Skeletal muscle tissue (tissue), 3 donors: ENCODE measurements at regions not wholly inside any gene's neighbourhood (a gene's known extent, or its start where the extent isn't known, plus 50 kb on each side); places are given as distances from the start of the nearest gene placed in this dataset.

ENCODE experiments used
- H3K27ac ChIP-seq: one replicate; pipeline ENCODE4 v1.7.0; 2013; ENCODE audit warnings: mild to moderate bottlenecking, low read depth, low read length, inconsistent platforms
- H3K27me3 ChIP-seq, 3 donors: one replicate each; pipeline ENCODE4 v1.7.0; 2013; ENCODE audit warnings: low read length in 3 of 3; ENCODE audit not compliant: control insufficient read depth in 3 of 3, insufficient read depth in 3 of 3
- H3K36me3 ChIP-seq, 3 donors: one replicate each; pipeline ENCODE4 v1.7.0; 2013; ENCODE audit warnings: low read length in 3 of 3; ENCODE audit not compliant: control insufficient read depth in 3 of 3, insufficient read depth in 3 of 3
- H3K4me1 ChIP-seq, 3 donors: one replicate each; pipeline ENCODE4 v1.7.0; 2013; ENCODE audit warnings: low read length in 3 of 3, mild to moderate bottlenecking in 3 of 3; ENCODE audit not compliant: control insufficient read depth in 3 of 3, insufficient read depth in 3 of 3
- H3K4me3 ChIP-seq, 3 donors: one replicate each; pipeline ENCODE4 v1.7.0; 2013; ENCODE audit warnings: low read length in 3 of 3
- H3K9ac ChIP-seq, 3 donors: one replicate each; pipeline ENCODE4 v1.7.0; 2013; ENCODE audit warnings: low read length in 3 of 3, mild to moderate bottlenecking in 3 of 3, moderate library complexity in 2 of 3, low read depth in 1 of 3
- H3K9me3 ChIP-seq, 3 donors: one replicate each; pipeline ENCODE4 v1.7.0; 2013; ENCODE audit warnings: low read length in 3 of 3; ENCODE audit not compliant: control insufficient read depth in 3 of 3
- donor health status: Osteomylitis.

DNA sequence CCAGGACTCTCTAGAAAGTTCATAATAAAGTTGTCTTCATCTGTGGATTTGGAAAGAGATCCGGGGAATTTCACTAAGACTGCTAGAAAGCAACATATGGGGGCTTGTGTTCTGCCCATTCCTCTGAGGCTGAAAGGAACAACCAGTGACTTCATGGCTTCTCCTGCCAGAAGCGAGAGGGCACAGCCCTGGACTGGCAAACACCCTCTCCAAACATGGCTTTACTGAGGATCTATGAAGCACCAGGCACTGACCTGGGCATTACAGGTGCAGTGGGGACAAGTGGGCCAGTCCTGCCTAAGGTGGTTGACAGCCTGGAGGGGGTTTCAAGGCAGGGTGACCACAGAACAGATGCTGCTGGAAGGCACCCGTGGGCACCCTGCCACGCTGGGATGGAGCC lies 185.8 kb upstream of the GPR26 start:
- Histone ChIP-seq H3K36me3 (no peaks in the 10 kb centered on the region), H3K27ac (no peak overlapping the region), H3K9me3 (no peaks in the 10 kb centered on the region), H3K4me1 (no peaks in the 10 kb centered on the region), H3K27me3 (peaks cover 0 to 7% (median 0%) of the 10 kb centered on the region in 3 donors), H3K4me3 (no peak overlapping the region), H3K9ac (no peak overlapping the region)

DNA sequence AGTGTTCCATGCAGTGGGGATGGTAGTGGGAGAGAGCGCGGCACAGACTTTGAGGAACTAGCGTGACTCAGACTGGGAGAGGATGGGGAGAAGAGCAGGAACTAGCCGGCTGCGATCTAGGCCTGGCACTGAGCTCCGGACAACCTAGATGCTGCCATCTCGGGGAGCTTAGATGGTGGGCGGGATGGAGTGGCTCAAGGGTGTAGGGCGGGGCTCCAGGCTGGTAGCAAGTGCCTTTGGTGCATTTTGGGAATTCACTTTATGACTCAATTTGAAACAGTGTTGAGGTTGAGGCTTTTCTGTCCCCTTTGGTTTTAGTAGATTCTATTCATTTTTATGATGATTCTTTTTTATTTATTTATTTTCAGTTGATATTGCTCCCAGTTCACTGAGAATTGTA lies 185.3 kb upstream of the GPR26 start:
- Histone ChIP-seq H3K9ac (no peak overlapping the region), H3K4me1 (no peaks in the 10 kb centered on the region), H3K4me3 (no peak overlapping the region), H3K9me3 (no peaks in the 10 kb centered on the region), H3K27ac (no peak overlapping the region), H3K36me3 (no peaks in the 10 kb centered on the region), H3K27me3 (peaks cover 0 to 7% (median 0%) of the 10 kb centered on the region in 3 donors)

DNA sequence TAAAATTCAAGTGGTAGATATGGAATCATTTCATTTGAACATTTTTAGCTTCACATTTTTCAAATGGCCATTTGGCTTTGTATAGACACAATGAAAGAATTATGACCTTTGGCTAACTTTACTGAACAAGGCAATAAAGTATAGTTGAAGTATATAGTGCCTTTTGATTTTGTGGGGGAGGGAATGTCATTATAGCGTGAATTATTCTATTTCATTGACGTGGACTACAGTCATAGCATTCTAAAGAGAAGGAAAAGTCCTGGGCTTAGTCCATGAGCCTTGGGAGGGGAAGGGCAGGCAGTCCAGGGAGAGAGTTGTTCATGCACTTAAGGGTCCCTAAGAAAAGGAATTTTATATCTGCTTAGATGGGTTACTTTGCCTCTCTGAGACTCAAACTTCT lies 181.4 kb upstream of the GPR26 start:
- Histone ChIP-seq H3K4me3 (no peak overlapping the region), H3K4me1 (no peaks in the 10 kb centered on the region), H3K27ac (no peak overlapping the region), H3K27me3 (peaks cover 0 to 15% (median 0%) of the 10 kb centered on the region in 3 donors), H3K9me3 (no peaks in the 10 kb centered on the region), H3K36me3 (no peaks in the 10 kb centered on the region), H3K9ac (no peak overlapping the region)

DNA sequence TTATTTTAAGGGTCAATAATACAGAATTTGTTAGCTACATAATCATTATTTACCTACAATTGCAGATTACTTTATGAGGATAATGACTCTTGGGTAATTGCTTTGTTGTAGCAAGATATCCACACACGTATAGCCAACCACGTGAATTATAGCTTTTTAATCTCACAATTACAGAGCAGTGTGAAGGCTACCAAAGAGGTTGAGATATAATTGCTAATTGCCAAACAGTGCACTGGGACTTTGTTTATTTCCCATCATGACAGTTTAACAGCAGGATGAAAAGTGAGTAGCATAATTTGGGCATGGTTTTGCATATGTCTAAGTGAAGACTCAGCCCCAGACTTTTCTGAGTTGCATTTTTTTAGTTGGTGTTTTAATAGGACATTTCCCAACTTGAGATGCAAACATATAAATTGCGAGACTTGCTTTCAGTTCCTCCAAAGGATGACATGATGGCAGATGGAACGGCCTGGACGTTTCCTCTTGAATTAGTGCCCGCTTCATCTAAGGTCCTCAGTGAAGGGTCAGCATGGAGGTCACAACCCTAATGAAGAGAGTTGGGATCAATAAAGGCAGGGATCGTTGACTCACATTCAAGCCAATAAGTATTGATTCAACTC lies 180.7 kb upstream of the GPR26 start:
- Histone ChIP-seq H3K4me1 (no peaks in the 10 kb centered on the region), H3K9ac (no peak overlapping the region), H3K27ac (no peak overlapping the region), H3K9me3 (no peaks in the 10 kb centered on the region), H3K27me3 (peaks cover 0 to 12% (median 0%) of the 10 kb centered on the region in 3 donors), H3K36me3 (no peaks in the 10 kb centered on the region), H3K4me3 (no peak overlapping the region)

DNA sequence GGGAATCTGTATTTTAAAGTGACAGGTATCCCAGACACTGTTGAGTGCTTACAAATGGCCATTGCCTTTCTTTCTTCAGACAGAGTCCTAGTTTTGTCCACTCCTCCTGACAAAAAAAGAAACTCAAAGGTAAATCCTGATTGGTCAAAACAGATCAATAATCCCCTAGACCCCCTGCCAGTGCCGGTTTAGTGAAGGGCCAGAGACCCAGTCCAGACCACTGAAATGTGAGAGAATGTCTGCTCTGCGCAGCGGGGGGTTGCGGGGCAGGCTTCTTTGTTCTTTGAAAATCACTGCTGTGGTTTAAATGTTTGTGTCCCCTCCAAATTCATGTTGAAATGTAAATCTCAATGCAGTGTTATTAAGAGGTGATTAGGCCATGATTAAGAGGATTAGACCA lies 177.7 kb upstream of the GPR26 start:
- Histone ChIP-seq H3K36me3 (no peaks in the 10 kb centered on the region), H3K4me3 (no peak overlapping the region), H3K9me3 (no peaks in the 10 kb centered on the region), H3K4me1 (no peaks in the 10 kb centered on the region), H3K27me3 (peaks cover 6 to 29% (median 15%) of the 10 kb centered on the region in 3 donors), H3K9ac (no peak overlapping the region), H3K27ac (no peak overlapping the region)

DNA sequence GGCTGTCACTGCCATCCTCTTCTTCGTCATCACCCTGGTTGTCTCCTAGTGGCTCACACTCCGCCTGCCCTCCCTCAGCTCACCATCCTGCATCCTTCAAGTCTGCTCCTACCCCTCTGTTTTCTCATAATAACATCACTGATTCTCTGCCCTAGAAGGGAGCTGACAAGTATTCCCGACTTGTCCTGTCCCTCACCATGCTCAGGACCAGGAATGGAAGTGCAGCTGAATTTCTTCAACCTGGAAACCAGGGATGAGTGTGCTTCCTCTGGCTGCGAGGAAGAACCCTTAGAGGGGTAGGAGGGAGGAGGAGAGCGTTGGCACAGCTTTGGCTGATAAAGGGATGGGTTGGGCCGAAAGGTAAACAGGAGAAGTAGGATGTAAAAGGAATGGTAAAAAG lies 174.8 kb upstream of the GPR26 start:
- H3K27ac ChIP-seq: no peak overlapping the region
- no peak overlapping the region for H3K4me3 ChIP-seq
- no peaks in the 10 kb centered on the region for H3K36me3 ChIP-seq
- no peaks in the 10 kb centered on the region for H3K4me1 ChIP-seq
- H3K9ac ChIP-seq: no peak overlapping the region
- H3K9me3 ChIP-seq: no peaks in the 10 kb centered on the region
- peaks cover 6 to 35% (median 15%) of the 10 kb centered on the region in 3 donors for H3K27me3 ChIP-seq

DNA sequence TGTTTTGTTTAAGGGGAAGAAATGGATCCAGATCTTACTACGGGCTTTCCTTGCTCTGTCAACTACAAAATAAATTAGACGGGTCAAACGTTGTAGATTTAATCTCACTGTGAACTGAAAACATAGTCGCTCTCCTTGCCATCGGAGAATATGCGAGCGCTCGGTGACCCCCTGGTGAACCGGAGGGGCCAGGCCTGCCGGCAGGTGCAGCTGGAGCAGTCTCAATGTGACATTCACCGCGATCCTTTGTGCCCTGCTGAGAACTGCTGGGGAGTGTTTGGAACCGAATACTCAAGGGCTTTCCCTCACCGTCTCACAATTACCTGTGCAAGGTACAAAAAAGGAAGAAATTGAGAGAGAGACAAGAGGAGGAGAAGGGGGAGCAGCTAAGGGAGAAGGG lies 174.1 kb upstream of the GPR26 start:
- H3K27me3 ChIP-seq: peaks cover 6 to 34% (median 15%) of the 10 kb centered on the region in 3 donors
- H3K4me3 ChIP-seq: no peak overlapping the region
- no peaks in the 10 kb centered on the region for H3K4me1 ChIP-seq

DNA sequence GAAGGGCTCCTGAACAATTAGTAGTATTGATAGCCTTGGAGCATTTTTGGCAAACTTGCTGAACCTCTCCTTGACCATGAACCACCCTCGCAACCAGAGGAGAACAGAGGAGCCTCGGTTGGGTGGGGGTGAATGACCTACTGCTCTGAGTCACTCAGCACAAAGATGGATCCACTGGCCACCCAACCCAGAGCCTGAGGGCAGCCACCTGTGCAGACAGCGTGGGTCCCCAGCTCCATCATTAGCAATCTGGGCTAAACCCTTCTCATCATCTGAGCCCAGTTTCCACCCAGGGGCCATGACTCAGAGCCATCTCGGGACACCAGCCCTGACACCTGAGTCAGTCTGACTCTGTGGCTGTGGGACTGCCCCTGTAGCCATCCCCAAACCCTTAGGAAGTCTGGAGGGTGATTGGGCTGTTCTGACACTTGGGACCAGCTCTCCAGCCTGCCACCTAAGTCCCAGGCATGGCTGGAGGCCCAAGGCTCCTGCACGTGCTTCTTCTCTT lies 171.8 kb upstream of the GPR26 start:
- Histone ChIP-seq H3K9ac (no peak overlapping the region), H3K36me3 (no peaks in the 10 kb centered on the region), H3K27me3 (peaks cover 10 to 33% (median 15%) of the 10 kb centered on the region in 3 donors), H3K27ac (no peak overlapping the region), H3K4me3 (no peak overlapping the region), H3K4me1 (no peaks in the 10 kb centered on the region), H3K9me3 (no peaks in the 10 kb centered on the region)

More for the DNA sequence above, 174.1 kb upstream of the GPR26 start:
- Histone ChIP-seq H3K36me3 (no peaks in the 10 kb centered on the region), H3K27ac (no peak overlapping the region), H3K9ac (no peak overlapping the region), H3K9me3 (no peaks in the 10 kb centered on the region)

DNA sequence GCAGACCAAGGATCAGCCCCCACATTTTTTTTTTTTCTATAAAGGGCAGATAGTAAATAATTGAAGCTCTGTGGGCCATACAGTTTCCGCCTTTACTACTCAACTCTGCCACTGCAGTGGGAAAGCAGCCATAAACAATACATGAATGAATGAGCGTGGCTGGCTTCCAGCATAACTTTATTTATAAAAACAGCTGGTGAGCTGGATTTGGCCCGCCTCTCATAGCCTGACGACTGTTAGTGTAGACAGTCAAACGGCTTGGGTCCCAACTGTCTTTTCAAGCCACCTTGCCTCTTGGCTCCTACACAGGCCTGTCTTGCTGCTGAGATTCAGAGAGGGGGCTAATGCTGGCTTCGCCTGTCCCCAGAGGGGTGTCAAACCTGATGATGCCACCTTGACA lies 169.8 kb upstream of the GPR26 start:
- no peak overlapping the region for H3K27ac ChIP-seq
- no peak overlapping the region for H3K9ac ChIP-seq
- no peaks in the 10 kb centered on the region for H3K4me1 ChIP-seq
- H3K27me3 ChIP-seq: peaks cover 7 to 27% (median 12%) of the 10 kb centered on the region in 3 donors
- H3K36me3 ChIP-seq: no peaks in the 10 kb centered on the region
- H3K4me3 ChIP-seq: no peak overlapping the region
- H3K9me3 ChIP-seq: no peaks in the 10 kb centered on the region

DNA sequence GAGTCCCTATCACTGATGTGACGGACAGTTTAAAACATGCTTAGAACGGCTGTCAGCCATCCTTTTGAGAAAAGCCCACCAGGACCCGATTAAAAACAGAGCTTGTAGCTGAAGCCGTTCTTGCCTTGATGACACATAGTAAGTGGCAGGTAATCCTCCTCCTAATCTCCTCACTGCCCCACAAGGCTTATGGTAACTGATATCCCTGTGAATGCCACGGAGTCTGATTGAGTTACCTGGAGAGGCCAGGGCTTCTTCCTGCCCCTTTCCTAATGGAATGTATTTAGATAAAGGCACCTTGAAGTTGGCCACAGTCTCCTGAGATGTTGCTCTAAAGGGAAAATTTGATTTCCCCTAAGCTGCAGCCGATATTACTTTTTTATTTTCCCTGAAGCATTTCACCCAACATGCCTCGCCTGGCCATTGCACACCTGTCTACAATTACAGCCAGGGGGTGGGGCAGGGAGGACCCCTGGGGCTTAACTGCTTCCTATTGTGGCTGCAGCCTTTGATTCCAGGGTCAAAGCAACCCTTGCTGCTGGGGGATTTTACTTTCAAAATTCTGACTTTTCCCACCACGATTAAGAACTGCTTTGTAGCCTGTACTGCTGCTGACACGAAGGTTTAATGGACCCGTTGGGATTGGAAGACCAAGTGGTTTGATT lies 169.0 kb upstream of the GPR26 start:
- H3K27ac ChIP-seq: no peak overlapping the region
- no peaks in the 10 kb centered on the region for H3K4me1 ChIP-seq
- no peaks in the 10 kb centered on the region for H3K9me3 ChIP-seq
- H3K27me3 ChIP-seq: peaks cover 4 to 21% (median 5%) of the 10 kb centered on the region in 3 donors
- no peaks in the 10 kb centered on the region for H3K36me3 ChIP-seq
- no peak overlapping the region for H3K9ac ChIP-seq
- no peak overlapping the region for H3K4me3 ChIP-seq
